ENCODE measurements at regions not wholly inside any gene's neighbourhood (a gene's known extent, or its start where the extent isn't known, plus 50 kb on each side); places are given as distances from the start of the nearest gene placed in this dataset.
"Not testable (repeated sequence)": the region's sequence is repeated elsewhere in the genome, so short reads cannot be mapped to it uniquely, and the experiment has no call there.

- H3K4me2 ChIP-seq (ENCODE audit: control insufficient read depth, extremely low read depth, insufficient read depth, low read depth, low read length) = no peak overlapping the region
- H3K27ac ChIP-seq (ENCODE audit: control insufficient read depth, insufficient read depth, low read length) = no peak overlapping the region
- TF ChIP-seq CTCF (optimal IDR thresholded peaks at IDR 0.05 in 1 of 3, IDR thresholded peaks at IDR 0.05 in 1 of 3, conservative IDR thresholded peaks at IDR 0.05 in 1 of 3; ENCODE audit: extremely low read depth in 1 of 3, insufficient read depth in 2 of 3, low read length in 3 of 3) (no peak), EZH2 (IDR thresholded peaks at IDR 0.05; ENCODE audit: low read length) (no peak)
- no peaks in the 10 kb centered on the region for H3K27me3 ChIP-seq (ENCODE audit: control insufficient read depth, extremely low read depth, insufficient read depth, low read length)
- no peaks in the 10 kb centered on the region for H3K79me2 ChIP-seq (ENCODE audit: control insufficient read depth, insufficient read depth, low read length)
- dilution Hi-C loops (cut with MboI; ENCODE audit: extremely low pct_ligation_motif_present, low sequenced_read_pairs) = no loop called here
- peak overlapping the region; percentile 7 for H2AFZ ChIP-seq (ENCODE audit: control insufficient read depth, low read length)
- H3K36me3 ChIP-seq (ENCODE audit: control insufficient read depth in 2 of 2, extremely low read depth in 1 of 2, insufficient read depth in 2 of 2, low read length in 2 of 2) = no peaks in the 10 kb centered on the region
- peaks cover 4% of the 10 kb centered on the region for H3K4me1 ChIP-seq (ENCODE audit: control insufficient read depth, extremely low read depth, insufficient read depth, low read length)
- H3K9me1 ChIP-seq (ENCODE audit: control insufficient read depth, extremely low read depth, insufficient read depth, low read length) = no peaks in the 10 kb centered on the region
- no peak overlapping the region for H3K4me3 ChIP-seq (ENCODE audit: control insufficient read depth in 2 of 3, extremely low read depth in 1 of 3, insufficient read depth in 2 of 3, low read depth in 1 of 3, low read length in 3 of 3)
- no peaks in the 10 kb centered on the region for H4K20me1 ChIP-seq (ENCODE audit: control insufficient read depth, extremely low read depth, insufficient read depth, low read length)
- H3K9ac ChIP-seq (ENCODE audit: control insufficient read depth, extremely low read depth, insufficient read depth, low read length) = no peak overlapping the region
- peak; percentile 49 for FAIRE-seq
- no peaks in the 10 kb centered on the region for H3K9me3 ChIP-seq (ENCODE audit: control insufficient read depth, low read depth, low read length)
- DNase-seq (ENCODE audit: low read depth, low spot score) = no peak
These were observed 306.1 kb downstream of the DAD1 start for GRCh38 chr14:22282949-22283348.

GRCh38 chr14:22282417-22282816, 306.6 kb downstream of the DAD1 start:
- no peak overlapping the region for H3K4me3 ChIP-seq (ENCODE audit: control insufficient read depth in 2 of 3, extremely low read depth in 1 of 3, insufficient read depth in 2 of 3, low read depth in 1 of 3, low read length in 3 of 3)
- H3K27ac ChIP-seq (ENCODE audit: control insufficient read depth, insufficient read depth, low read length) = no peak overlapping the region
- H4K20me1 ChIP-seq (ENCODE audit: control insufficient read depth, extremely low read depth, insufficient read depth, low read length) = no peaks in the 10 kb centered on the region
- TF ChIP-seq EZH2 (IDR thresholded peaks at IDR 0.05; ENCODE audit: low read length) (no peak), CTCF (optimal IDR thresholded peaks at IDR 0.05 in 1 of 3, IDR thresholded peaks at IDR 0.05 in 1 of 3, conservative IDR thresholded peaks at IDR 0.05 in 1 of 3; ENCODE audit: extremely low read depth in 1 of 3, insufficient read depth in 2 of 3, low read length in 3 of 3) (no peak)
- dilution Hi-C loops (cut with MboI; ENCODE audit: extremely low pct_ligation_motif_present, low sequenced_read_pairs) = no loop called here
- no peaks in the 10 kb centered on the region for H3K9me3 ChIP-seq (ENCODE audit: control insufficient read depth, low read depth, low read length)
- H3K9me1 ChIP-seq (ENCODE audit: control insufficient read depth, extremely low read depth, insufficient read depth, low read length) = no peaks in the 10 kb centered on the region
- H3K79me2 ChIP-seq (ENCODE audit: control insufficient read depth, insufficient read depth, low read length) = no peaks in the 10 kb centered on the region
- no peak for DNase-seq (ENCODE audit: low read depth, low spot score)
- no peak overlapping the region for H3K9ac ChIP-seq (ENCODE audit: control insufficient read depth, extremely low read depth, insufficient read depth, low read length)
- H3K4me2 ChIP-seq (ENCODE audit: control insufficient read depth, extremely low read depth, insufficient read depth, low read depth, low read length) = no peak overlapping the region
- no peaks in the 10 kb centered on the region for H3K36me3 ChIP-seq (ENCODE audit: control insufficient read depth in 2 of 2, extremely low read depth in 1 of 2, insufficient read depth in 2 of 2, low read length in 2 of 2)
- H3K4me1 ChIP-seq (ENCODE audit: control insufficient read depth, extremely low read depth, insufficient read depth, low read length) = peaks cover 4% of the 10 kb centered on the region
- H2AFZ ChIP-seq (ENCODE audit: control insufficient read depth, low read length) = no peak overlapping the region
- H3K27me3 ChIP-seq (ENCODE audit: control insufficient read depth, extremely low read depth, insufficient read depth, low read length) = no peaks in the 10 kb centered on the region
- FAIRE-seq = no peak

GRCh38 chr14:22281447-22281874, 307.6 kb downstream of the DAD1 start:
- dilution Hi-C loops (cut with MboI; ENCODE audit: extremely low pct_ligation_motif_present, low sequenced_read_pairs); H3K9me1 ChIP-seq (ENCODE audit: control insufficient read depth, extremely low read depth, insufficient read depth, low read length); H3K27ac ChIP-seq (ENCODE audit: control insufficient read depth, insufficient read depth, low read length); H3K36me3 ChIP-seq (ENCODE audit: control insufficient read depth in 2 of 2, extremely low read depth in 1 of 2, insufficient read depth in 2 of 2, low read length in 2 of 2); H3K4me1 ChIP-seq (ENCODE audit: control insufficient read depth, extremely low read depth, insufficient read depth, low read length); H3K79me2 ChIP-seq (ENCODE audit: control insufficient read depth, insufficient read depth, low read length); H2AFZ ChIP-seq (ENCODE audit: control insufficient read depth, low read length); DNase-seq (ENCODE audit: low read depth, low spot score); H3K9me3 ChIP-seq (ENCODE audit: control insufficient read depth, low read depth, low read length); H3K4me3 ChIP-seq (ENCODE audit: control insufficient read depth in 2 of 3, extremely low read depth in 1 of 3, insufficient read depth in 2 of 3, low read depth in 1 of 3, low read length in 3 of 3); FAIRE-seq; H3K27me3 ChIP-seq (ENCODE audit: control insufficient read depth, extremely low read depth, insufficient read depth, low read length); H4K20me1 ChIP-seq (ENCODE audit: control insufficient read depth, extremely low read depth, insufficient read depth, low read length); H3K9ac ChIP-seq (ENCODE audit: control insufficient read depth, extremely low read depth, insufficient read depth, low read length); H3K4me2 ChIP-seq (ENCODE audit: control insufficient read depth, extremely low read depth, insufficient read depth, low read depth, low read length): not testable (repeated sequence)
